ENCODE measurements at regions not wholly inside any gene's neighbourhood (a gene's known extent, or its start where the extent isn't known, plus 50 kb on each side); places are given as distances from the start of the nearest gene placed in this dataset.

GRCh38 chr4:107219681-107220080 is 183.6 kb upstream of the DKK2 start:
- Mint-ChIP-seq H3K27me3 (peaks cover 6% of the 10 kb centered on the region), H3K36me3 (ENCODE audit: low read depth) (no peaks in the 10 kb centered on the region), H3K4me1 (no peaks in the 10 kb centered on the region), H3K27ac (no peak overlapping the region), H3K4me3 (no peak overlapping the region)
- DNase-seq (no peak), ATAC-seq (no peak)
- no peaks in the 10 kb centered on the region for H3K9me3 ChIP-seq (ENCODE audit: control insufficient read depth, low read length, poor library complexity, severe bottlenecking)

- Mint-ChIP-seq H3K27me3 (peaks cover 6% of the 10 kb centered on the region), H3K4me3 (no peak overlapping the region), H3K4me1 (no peaks in the 10 kb centered on the region), H3K27ac (no peak overlapping the region), H3K36me3 (ENCODE audit: low read depth) (no peaks in the 10 kb centered on the region)
- DNase-seq (no peak), ATAC-seq (no peak)
- H3K9me3 ChIP-seq (ENCODE audit: control insufficient read depth, low read length, poor library complexity, severe bottlenecking): no peaks in the 10 kb centered on the region
These were observed 180.3 kb upstream of the DKK2 start for GRCh38 chr4:107216379-107216778.

DNA sequence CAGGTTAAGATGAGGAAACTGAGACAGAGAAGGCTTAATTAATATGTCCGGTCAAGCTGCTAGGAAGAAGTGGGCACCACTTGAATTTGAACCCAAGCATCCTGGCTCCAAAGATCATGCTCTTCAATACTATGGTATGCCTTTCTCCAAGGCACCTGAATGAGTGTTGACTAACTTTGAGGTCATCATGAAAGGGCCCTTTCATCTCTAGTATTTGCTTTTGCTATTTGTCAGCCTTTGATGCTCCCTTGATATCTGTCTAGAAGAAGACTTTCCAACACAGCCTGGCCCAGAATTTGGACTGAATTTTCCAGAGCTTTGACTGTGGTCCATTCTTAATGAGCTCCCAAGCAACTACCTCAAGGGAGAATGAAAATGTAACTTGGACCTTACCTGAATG is 179.1 kb upstream of the DKK2 start:
- no peak for ATAC-seq
- H3K9me3 ChIP-seq (ENCODE audit: control insufficient read depth, low read length, poor library complexity, severe bottlenecking): no peaks in the 10 kb centered on the region
- H3K36me3 Mint-ChIP-seq (ENCODE audit: low read depth): no peaks in the 10 kb centered on the region
- peaks cover 2% of the 10 kb centered on the region for H3K4me1 Mint-ChIP-seq
- no peak overlapping the region for H3K4me3 Mint-ChIP-seq
- H3K27ac Mint-ChIP-seq: no peak overlapping the region
- H3K27me3 Mint-ChIP-seq: peaks cover 10% of the 10 kb centered on the region
- DNase-seq: no peak

- Mint-ChIP-seq H3K27ac (no peak overlapping the region), H3K36me3 (ENCODE audit: low read depth) (no peaks in the 10 kb centered on the region)
These were observed 177.8 kb upstream of the DKK2 start for GRCh38 chr4:107213880-107214279.

GRCh38 chr4:107213410-107213809 is 177.3 kb upstream of the DKK2 start:
- DNase-seq (no peak), ATAC-seq (no peak)
- Mint-ChIP-seq H3K27ac (no peak overlapping the region), H3K4me3 (no peak overlapping the region), H3K27me3 (peaks cover 6% of the 10 kb centered on the region), H3K36me3 (ENCODE audit: low read depth) (no peaks in the 10 kb centered on the region), H3K4me1 (peaks cover 2% of the 10 kb centered on the region)
- no peaks in the 10 kb centered on the region for H3K9me3 ChIP-seq (ENCODE audit: control insufficient read depth, low read length, poor library complexity, severe bottlenecking)

More at GRCh38 chr4:107213880-107214279, 177.8 kb upstream of the DKK2 start:
- Mint-ChIP-seq H3K27me3 (peaks cover 10% of the 10 kb centered on the region), H3K4me1 (peaks cover 2% of the 10 kb centered on the region), H3K4me3 (no peak overlapping the region)
- no peak for ATAC-seq
- no peak for DNase-seq
- H3K9me3 ChIP-seq (ENCODE audit: control insufficient read depth, low read length, poor library complexity, severe bottlenecking): no peaks in the 10 kb centered on the region

DNA sequence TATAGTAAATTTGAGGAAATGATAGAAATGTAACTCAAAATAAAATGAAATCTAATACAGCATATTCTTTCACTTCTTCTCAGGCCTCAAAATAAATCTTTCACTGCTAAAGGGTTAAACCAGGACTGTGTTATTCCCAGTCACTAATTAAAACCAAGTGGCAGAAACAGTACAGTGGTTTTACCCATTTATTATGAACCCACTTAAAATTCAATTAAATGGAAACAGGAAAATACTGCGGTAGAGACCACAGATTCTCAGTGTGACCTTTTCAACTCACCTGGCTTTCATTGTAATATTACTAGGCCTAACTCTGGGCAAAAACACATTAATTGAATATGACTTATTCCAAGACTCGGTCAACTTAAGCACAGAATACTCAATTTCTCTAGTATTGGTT is 176.5 kb upstream of the DKK2 start:
- Mint-ChIP-seq H3K4me1 (peaks cover 2% of the 10 kb centered on the region), H3K27me3 (peaks cover 4% of the 10 kb centered on the region), H3K36me3 (ENCODE audit: low read depth) (no peaks in the 10 kb centered on the region), H3K4me3 (no peak overlapping the region), H3K27ac (no peak overlapping the region)
- H3K9me3 ChIP-seq (ENCODE audit: control insufficient read depth, low read length, poor library complexity, severe bottlenecking): no peaks in the 10 kb centered on the region
- ATAC-seq: no peak
- no peak for DNase-seq

GRCh38 chr4:107210450-107211239 is 174.5 kb upstream of the DKK2 start:
- Mint-ChIP-seq H3K36me3 (ENCODE audit: low read depth) (no peaks in the 10 kb centered on the region), H3K27ac (no peak overlapping the region), H3K4me1 (peaks cover 2% of the 10 kb centered on the region), H3K4me3 (no peak overlapping the region), H3K27me3 (peaks cover 8% of the 10 kb centered on the region)
- no peaks in the 10 kb centered on the region for H3K9me3 ChIP-seq (ENCODE audit: control insufficient read depth, low read length, poor library complexity, severe bottlenecking)
- DNase-seq (no peak), ATAC-seq (no peak)

DNA sequence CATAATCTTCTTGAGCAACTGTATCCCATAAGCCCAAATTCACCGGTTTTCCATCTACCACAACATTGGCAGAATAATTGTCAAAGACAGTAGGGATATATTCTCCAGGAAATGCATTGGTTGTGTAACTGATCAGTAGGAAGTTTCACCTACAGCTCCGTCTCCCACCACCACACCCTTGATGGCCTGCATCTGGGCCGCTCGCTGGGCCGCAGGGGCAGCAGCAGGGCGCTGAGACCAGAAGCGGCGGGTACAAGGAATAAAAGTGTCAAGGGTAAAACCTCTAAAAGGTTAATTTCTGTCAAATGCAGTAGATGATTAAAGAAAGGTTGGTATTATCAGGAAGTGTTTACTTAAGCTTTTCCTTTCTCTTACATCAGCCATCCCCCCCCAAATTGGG is 167.6 kb upstream of the DKK2 start:
- no peaks in the 10 kb centered on the region for H3K9me3 ChIP-seq (ENCODE audit: control insufficient read depth, low read length, poor library complexity, severe bottlenecking)
- no peak overlapping the region for H3K27ac Mint-ChIP-seq
- peaks cover 2% of the 10 kb centered on the region for H3K4me1 Mint-ChIP-seq
- ATAC-seq: no peak
- H3K36me3 Mint-ChIP-seq (ENCODE audit: low read depth): no peaks in the 10 kb centered on the region
- H3K27me3 Mint-ChIP-seq: peaks cover 4% of the 10 kb centered on the region
- DNase-seq: no peak
- no peak overlapping the region for H3K4me3 Mint-ChIP-seq

- no peak for DNase-seq
- no peaks in the 10 kb centered on the region for H3K9me3 ChIP-seq (ENCODE audit: control insufficient read depth, low read length, poor library complexity, severe bottlenecking)
- Mint-ChIP-seq H3K36me3 (ENCODE audit: low read depth) (no peaks in the 10 kb centered on the region), H3K4me3 (no peak overlapping the region), H3K27me3 (peaks cover 4% of the 10 kb centered on the region), H3K4me1 (peaks cover 2% of the 10 kb centered on the region), H3K27ac (no peak overlapping the region)
- ATAC-seq: no peak
These were observed 166.6 kb upstream of the DKK2 start for GRCh38 chr4:107202744-107203143.

DNA sequence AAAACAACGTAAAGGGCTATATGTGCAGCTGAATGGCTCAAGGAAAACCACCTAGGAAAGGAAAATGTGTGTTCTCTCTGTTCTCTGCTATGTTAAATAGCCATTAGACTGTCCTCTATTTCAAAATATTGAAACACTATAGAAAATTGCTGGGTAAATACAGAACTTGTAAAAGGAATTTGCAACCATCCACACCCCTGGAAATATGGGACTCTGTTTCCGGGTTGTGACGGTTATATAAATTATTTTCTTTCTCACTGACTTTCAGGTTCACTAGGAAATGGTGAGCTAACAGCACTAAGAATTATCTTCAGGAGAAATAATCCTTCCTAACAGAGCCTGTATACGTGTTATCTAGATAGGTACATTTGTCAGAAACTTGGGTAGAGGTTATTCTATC is 161.0 kb upstream of the DKK2 start:
- H3K27ac Mint-ChIP-seq: no peak overlapping the region
- DNase-seq (no peak), ATAC-seq (no peak)
- H3K27me3 Mint-ChIP-seq: peaks cover 28% of the 10 kb centered on the region
- H3K9me3 ChIP-seq (ENCODE audit: control insufficient read depth, low read length, poor library complexity, severe bottlenecking): no peaks in the 10 kb centered on the region
- peaks cover 2% of the 10 kb centered on the region for H3K4me1 Mint-ChIP-seq
- H3K36me3 Mint-ChIP-seq (ENCODE audit: low read depth): no peaks in the 10 kb centered on the region
- no peak overlapping the region for H3K4me3 Mint-ChIP-seq

- H3K27ac Mint-ChIP-seq: no peak overlapping the region
- ATAC-seq (no peak), DNase-seq (no peak)
- no peaks in the 10 kb centered on the region for H3K9me3 ChIP-seq (ENCODE audit: control insufficient read depth, low read length, poor library complexity, severe bottlenecking)
- H3K4me1 Mint-ChIP-seq: peaks cover 2% of the 10 kb centered on the region
- H3K27me3 Mint-ChIP-seq: peaks cover 28% of the 10 kb centered on the region
- no peaks in the 10 kb centered on the region for H3K36me3 Mint-ChIP-seq (ENCODE audit: low read depth)
- H3K4me3 Mint-ChIP-seq: no peak overlapping the region
These were observed 160.2 kb upstream of the DKK2 start for GRCh38 chr4:107196312-107196711.

GRCh38 chr4:107194005-107194404 is 157.9 kb upstream of the DKK2 start:
- no peak overlapping the region for H3K27ac Mint-ChIP-seq
- DNase-seq: no peak
- no peaks in the 10 kb centered on the region for H3K9me3 ChIP-seq (ENCODE audit: control insufficient read depth, low read length, poor library complexity, severe bottlenecking)
- H3K36me3 Mint-ChIP-seq (ENCODE audit: low read depth): no peaks in the 10 kb centered on the region
- no peak overlapping the region for H3K4me3 Mint-ChIP-seq
- no peaks in the 10 kb centered on the region for H3K4me1 Mint-ChIP-seq
- H3K27me3 Mint-ChIP-seq: peaks cover 28% of the 10 kb centered on the region
- no peak for ATAC-seq

- DNase-seq (no peak), ATAC-seq (no peak)
- no peaks in the 10 kb centered on the region for H3K9me3 ChIP-seq (ENCODE audit: control insufficient read depth, low read length, poor library complexity, severe bottlenecking)
- Mint-ChIP-seq H3K4me3 (no peak overlapping the region), H3K27me3 (peaks cover 32% of the 10 kb centered on the region), H3K4me1 (no peaks in the 10 kb centered on the region), H3K27ac (no peak overlapping the region), H3K36me3 (ENCODE audit: low read depth) (no peaks in the 10 kb centered on the region)
These were observed 156.5 kb upstream of the DKK2 start for GRCh38 chr4:107192601-107193000.

DNA sequence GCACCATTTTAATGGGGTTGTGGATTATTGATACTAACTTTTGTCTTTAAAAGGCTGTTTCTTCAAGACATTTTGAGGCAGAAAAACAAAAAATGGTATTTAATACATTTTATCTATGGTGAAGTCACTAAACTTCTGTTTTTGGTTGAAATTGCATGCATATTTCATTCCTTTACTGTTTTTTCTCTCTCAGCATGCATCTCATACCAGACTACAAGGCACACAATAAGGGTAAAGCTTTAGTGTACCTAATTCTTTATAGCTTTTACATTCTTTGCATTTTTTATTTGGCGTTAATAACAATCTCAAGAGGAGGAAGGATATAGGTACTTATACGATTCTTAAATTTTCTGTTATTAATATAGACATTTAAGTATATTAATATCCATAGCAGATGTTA is 151.0 kb upstream of the DKK2 start:
- Mint-ChIP-seq H3K27ac (no peak overlapping the region), H3K4me1 (no peaks in the 10 kb centered on the region), H3K27me3 (peaks cover 14% of the 10 kb centered on the region), H3K36me3 (ENCODE audit: low read depth) (no peaks in the 10 kb centered on the region), H3K4me3 (no peak overlapping the region)
- no peaks in the 10 kb centered on the region for H3K9me3 ChIP-seq (ENCODE audit: control insufficient read depth, low read length, poor library complexity, severe bottlenecking)
- DNase-seq (no peak), ATAC-seq (no peak)
